ENCODE measurements at regions not wholly inside any gene's neighbourhood (a gene's known extent, or its start where the extent isn't known, plus 50 kb on each side); places are given as distances from the start of the nearest gene placed in this dataset.

GRCh38 chr4:32243926-32244325 is 1523.8 kb downstream of the PCDH7 start:
- Histone ChIP-seq H3K9me3 (ENCODE audit: insufficient read depth, low read depth, low read length) (no peaks in the 10 kb centered on the region), H2AFZ (ENCODE audit: low read length) (no peak overlapping the region), H4K20me1 (ENCODE audit: insufficient read depth, low read length, poor library complexity, severe bottlenecking) (no peaks in the 10 kb centered on the region), H3F3A (ENCODE audit: low read depth) (no peaks in the 10 kb centered on the region), H3K4me3 (ENCODE audit: low read length, poor library complexity, severe bottlenecking) (no peak overlapping the region), H3K36me3 (ENCODE audit: insufficient read depth, low read length) (no peaks in the 10 kb centered on the region), H3K4me2 (ENCODE audit: low read depth, low read length, poor library complexity, severe bottlenecking) (no peak overlapping the region), H3K27me3 (ENCODE audit: insufficient read depth, low read length, poor library complexity, severe bottlenecking) (no peaks in the 10 kb centered on the region), H3K9ac (ENCODE audit: low read depth, low read length, poor library complexity, severe bottlenecking) (no peak overlapping the region), H3K9me2 (replicated peaks; ENCODE audit: low read depth, low read length) (no peaks in the 10 kb centered on the region), H3K4me1 (ENCODE audit: insufficient read depth, low read length, poor library complexity, severe bottlenecking) (no peaks in the 10 kb centered on the region), H3K79me2 (ENCODE audit: insufficient read depth, low read length) (no peaks in the 10 kb centered on the region)
- TF ChIP-seq EZH2phosphoT487 (IDR thresholded peaks at IDR 0.05; ENCODE audit: borderline replicate concordance) (no peak), CTCF (conservative IDR thresholded peaks at IDR 0.05; ENCODE audit: low read length) (no peak)

GRCh38 chr4:32249040-32249439 is 1528.9 kb downstream of the PCDH7 start:
- no peaks in the 10 kb centered on the region for H3K9me2 ChIP-seq (replicated peaks; ENCODE audit: low read depth, low read length)
- no peak overlapping the region for H3K4me2 ChIP-seq (ENCODE audit: low read depth, low read length, poor library complexity, severe bottlenecking)
- no peaks in the 10 kb centered on the region for H3K4me1 ChIP-seq (ENCODE audit: insufficient read depth, low read length, poor library complexity, severe bottlenecking)
- H3K27me3 ChIP-seq (ENCODE audit: insufficient read depth, low read length, poor library complexity, severe bottlenecking): no peaks in the 10 kb centered on the region
- H3K36me3 ChIP-seq (ENCODE audit: insufficient read depth, low read length): no peaks in the 10 kb centered on the region
- H2AFZ ChIP-seq (ENCODE audit: low read length): no peak overlapping the region
- no peak overlapping the region for H3K4me3 ChIP-seq (ENCODE audit: low read length, poor library complexity, severe bottlenecking)
- no peaks in the 10 kb centered on the region for H3K9me3 ChIP-seq (ENCODE audit: insufficient read depth, low read depth, low read length)
- no peaks in the 10 kb centered on the region for H3F3A ChIP-seq (ENCODE audit: low read depth)
- no peaks in the 10 kb centered on the region for H4K20me1 ChIP-seq (ENCODE audit: insufficient read depth, low read length, poor library complexity, severe bottlenecking)
- TF ChIP-seq CTCF (conservative IDR thresholded peaks at IDR 0.05; ENCODE audit: low read length): no peak
- TF ChIP-seq EZH2phosphoT487 (IDR thresholded peaks at IDR 0.05; ENCODE audit: borderline replicate concordance): no peak
- H3K9ac ChIP-seq (ENCODE audit: low read depth, low read length, poor library complexity, severe bottlenecking): no peak overlapping the region
- H3K79me2 ChIP-seq (ENCODE audit: insufficient read depth, low read length): no peaks in the 10 kb centered on the region

GRCh38 chr4:32251126-32251525 is 1531.0 kb downstream of the PCDH7 start:
- Histone ChIP-seq H3K4me3 (ENCODE audit: low read length, poor library complexity, severe bottlenecking) (no peak overlapping the region), H3K9me2 (replicated peaks; ENCODE audit: low read depth, low read length) (no peaks in the 10 kb centered on the region), H4K20me1 (ENCODE audit: insufficient read depth, low read length, poor library complexity, severe bottlenecking) (no peaks in the 10 kb centered on the region), H3K36me3 (ENCODE audit: insufficient read depth, low read length) (no peaks in the 10 kb centered on the region), H3K9me3 (ENCODE audit: insufficient read depth, low read depth, low read length) (no peaks in the 10 kb centered on the region), H2AFZ (ENCODE audit: low read length) (no peak overlapping the region), H3F3A (ENCODE audit: low read depth) (no peaks in the 10 kb centered on the region), H3K27me3 (ENCODE audit: insufficient read depth, low read length, poor library complexity, severe bottlenecking) (no peaks in the 10 kb centered on the region), H3K9ac (ENCODE audit: low read depth, low read length, poor library complexity, severe bottlenecking) (no peak overlapping the region), H3K79me2 (ENCODE audit: insufficient read depth, low read length) (no peaks in the 10 kb centered on the region), H3K4me2 (ENCODE audit: low read depth, low read length, poor library complexity, severe bottlenecking) (no peak overlapping the region), H3K4me1 (ENCODE audit: insufficient read depth, low read length, poor library complexity, severe bottlenecking) (no peaks in the 10 kb centered on the region)
- TF ChIP-seq CTCF (conservative IDR thresholded peaks at IDR 0.05; ENCODE audit: low read length) (no peak), EZH2phosphoT487 (IDR thresholded peaks at IDR 0.05; ENCODE audit: borderline replicate concordance) (no peak)

Measured in Loucy (cell line).